ENCODE measurements at regions not wholly inside any gene's neighbourhood (a gene's known extent, or its start where the extent isn't known, plus 50 kb on each side); places are given as distances from the start of the nearest gene placed in this dataset.

- Histone ChIP-seq H4K5ac (ENCODE audit: insufficient read length, low read depth, low read length) (no peak overlapping the region), H3K18ac (ENCODE audit: extremely low read depth, low read length) (no peak overlapping the region), H3K36me3 (ENCODE audit: control insufficient read depth in 2 of 4, insufficient read depth in 4 of 4, low read length in 3 of 4) (no peaks in the 10 kb centered on the region), H3K4me3 (ENCODE audit: extremely low read depth in 1 of 4, insufficient read depth in 2 of 4, low read depth in 3 of 4, low read length in 4 of 4) (no peak overlapping the region), H3K56ac (replicated peaks; ENCODE audit: insufficient read length, low read depth, low read length) (no peak overlapping the region), H3K79me1 (ENCODE audit: low read depth, low read length) (no peaks in the 10 kb centered on the region), H3K9me3 (ENCODE audit: insufficient read depth in 2 of 2, low read depth in 1 of 2, low read length in 1 of 2) (peaks cover 0 to 3% of the 10 kb centered on the region in 2 experiments; a peak in 3 of 4 replicates), H2BK20ac (ENCODE audit: low read length) (no peak overlapping the region), H2AFZ (ENCODE audit: low read length) (no peak overlapping the region), H2BK12ac (ENCODE audit: low read depth, low read length) (no peak overlapping the region), H3K27me3 (replicated peaks in 1 of 4; ENCODE audit: control insufficient read depth in 3 of 4, extremely low read depth in 1 of 4, insufficient read depth in 3 of 4, low read length in 3 of 4) (0 out of 7 replicates have a peak, but pooled peaks cover 0 to 4% (median under 1%) of the 10 kb centered on the region in 4 experiments), H4K91ac (replicated peaks; ENCODE audit: insufficient read length, low read length) (no peak overlapping the region), H2BK15ac (ENCODE audit: low read length) (no peak overlapping the region), H2AK5ac (ENCODE audit: low read depth, low read length) (no peak overlapping the region), H3K23ac (ENCODE audit: insufficient read length) (no peak overlapping the region), H3K14ac (ENCODE audit: insufficient read length) (no peak overlapping the region), H3K4me2 (ENCODE audit: insufficient read depth in 1 of 2, low read depth in 2 of 2, low read length in 2 of 2) (no peak overlapping the region), H3K23me2 (ENCODE audit: low read depth, low read length) (no peaks in the 10 kb centered on the region), H4K8ac (ENCODE audit: extremely low read depth, insufficient read depth, low read length) (no peak overlapping the region), H3K79me2 (ENCODE audit: control insufficient read depth in 1 of 2, insufficient read depth in 2 of 2, low read length in 2 of 2) (no peaks in the 10 kb centered on the region), H2BK5ac (ENCODE audit: low read depth, low read length) (no peak overlapping the region), H3K4me1 (replicated peaks in 1 of 4; ENCODE audit: control insufficient read depth in 3 of 4, insufficient read depth in 4 of 4, low read length in 3 of 4) (peaks cover 5 to 15% (median 9%) of the 10 kb centered on the region in 4 experiments; a peak in 6 of 7 replicates), H3K9ac (replicated peaks in 1 of 4; ENCODE audit: extremely low read depth in 1 of 4, low read depth in 3 of 4, low read length in 3 of 4) (no peak overlapping the region), H3K27ac (ENCODE audit: low read depth, low read length) (no peak overlapping the region), H4K20me1 (replicated peaks in 1 of 2; ENCODE audit: control insufficient read depth in 1 of 2, insufficient read depth in 2 of 2, low read length in 2 of 2) (no peaks in the 10 kb centered on the region), H2BK120ac (replicated peaks; ENCODE audit: low read depth, low read length) (no peak overlapping the region), H3K4ac (replicated peaks; ENCODE audit: insufficient read length, low read depth, low read length) (no peak overlapping the region)
- no peak for DNase-seq (ENCODE audit: low read depth in 1 of 2, low spot score in 2 of 2)
- 83% methylated on average over 5 of the region's 5 CpGs; no CpG with 5 or more reads in 1 of the 2 experiments for WGBS, 2 experiments (ENCODE audit: extremely low coverage in 1 of 2, insufficient coverage in 1 of 2, insufficient read length in 1 of 2, insufficient replicate concordance in 2 of 2, low coverage in 1 of 2, low lambda C conversion rate in 2 of 2, missing lambda C conversion rate in 1 of 2)
- TF ChIP-seq CHD2 (IDR thresholded peaks at IDR 0.05; ENCODE audit: low read length) (no peak), SAP30 (IDR thresholded peaks at IDR 0.05; ENCODE audit: insufficient read depth, insufficient replicate concordance, low read length) (no peak), RBBP5 (IDR thresholded peaks at IDR 0.05; ENCODE audit: borderline replicate concordance, low read depth, low read length) (no peak), TBP (IDR thresholded peaks at IDR 0.05; ENCODE audit: low read depth, low read length) (no peak), MAFK (IDR thresholded peaks at IDR 0.05; ENCODE audit: low read depth, low read length) (no peak), RAD21 (IDR thresholded peaks at IDR 0.05 in 1 of 2, conservative IDR thresholded peaks at IDR 0.05 in 1 of 2; ENCODE audit: low read depth in 2 of 2, low read length in 2 of 2) (no peak)
- FAIRE-seq = no peak
- ChIA-PET POLR2A (ENCODE audit: partially characterized antibody) (no interaction called here), CTCF (ENCODE audit: partially characterized antibody) (interaction anchor here (0.8 to 2.1 kb wide), 5 partner anchors 8 to 481 kb away, joined by 3 to 9 read pairs (median 6); no protein-coding TSS in a partner anchor)
Observed at GRCh38 chr20:39278230-39278788, 316.2 kb downstream of the DHX35 start.
